Hematopoietic multipotent progenitor cell treated with erythropoietin and hydrocortisone succinate and interleukin-3 and kit ligand, for 6 days (in vitro differentiated cells): ENCODE measurements at regions not wholly inside any gene's neighbourhood (a gene's known extent, or its start where the extent isn't known, plus 50 kb on each side); places are given as distances from the start of the nearest gene placed in this dataset.
"Not testable (repeated sequence)": the region's sequence is repeated elsewhere in the genome, so short reads cannot be mapped to it uniquely, and the experiment has no call there.

Experiments used
- DNase-seq: peaks from one replicate; pipeline ENCODE4 v3.0.0-alpha.2; 2015

DNA sequence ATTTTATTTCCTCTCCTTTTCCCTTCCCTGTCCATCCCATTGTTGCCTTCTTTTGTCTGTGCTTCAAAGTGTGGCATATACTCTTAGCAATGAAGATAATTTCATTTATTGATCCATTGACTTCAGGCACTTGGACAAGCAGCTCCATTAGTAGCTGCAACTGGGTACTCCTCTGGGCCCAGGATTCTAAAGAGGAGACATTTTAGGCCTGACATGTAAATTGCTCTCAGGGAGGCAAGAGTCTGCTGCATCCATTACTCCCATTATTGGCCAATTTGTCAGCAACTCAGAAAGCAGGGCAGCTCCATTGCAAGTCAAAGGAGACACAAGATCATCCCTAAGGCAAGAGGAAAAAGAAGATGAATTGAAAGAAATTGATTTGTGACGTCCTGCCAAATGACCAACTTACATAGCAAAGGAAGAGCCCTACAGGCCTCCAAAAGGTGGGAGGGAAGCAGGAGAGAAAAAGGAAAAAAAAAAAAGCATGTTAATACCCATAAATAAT, 1094.1 kb upstream of the FLRT2 start:
- no peak for DNase-seq

DNA sequence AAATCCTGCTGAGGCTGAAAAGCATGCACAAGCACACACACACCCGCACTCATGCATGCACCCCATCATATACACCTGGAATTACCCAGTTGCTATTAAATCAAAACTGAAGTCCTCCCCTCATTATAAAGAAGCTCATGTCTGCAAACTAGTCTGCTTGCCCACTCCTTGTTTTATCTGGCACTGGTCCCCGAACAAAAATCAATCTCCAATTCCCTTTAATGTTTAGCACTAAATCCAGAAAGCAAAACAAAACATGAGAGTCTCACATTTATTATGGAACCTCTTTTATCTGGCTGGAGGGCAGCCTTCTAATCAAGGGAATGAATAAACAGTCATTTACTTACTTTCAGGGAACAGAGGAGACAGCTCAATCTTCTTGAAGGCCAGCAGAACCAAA, 1093.4 kb upstream of the FLRT2 start:
- DNase-seq: no peak

DNA sequence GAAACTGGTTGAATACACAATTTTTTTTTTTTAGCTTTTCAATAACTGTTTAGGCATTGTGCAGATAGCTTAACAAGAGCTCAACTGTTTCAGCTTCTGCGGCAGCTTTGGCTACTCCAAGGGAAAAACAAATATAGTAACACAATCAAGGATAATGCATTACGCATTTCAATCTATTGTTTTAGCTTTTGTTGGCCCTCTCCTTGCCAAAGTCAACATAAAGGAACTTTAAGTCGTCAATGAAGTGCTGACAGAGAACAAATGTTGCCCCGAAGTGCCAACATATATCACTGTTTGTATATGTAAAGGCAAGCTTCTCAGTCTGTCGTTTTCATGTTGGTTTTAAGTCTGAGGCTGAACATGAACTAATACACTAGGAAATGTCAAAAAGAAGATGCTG, 1087.4 kb upstream of the FLRT2 start:
- no peak for DNase-seq

DNA sequence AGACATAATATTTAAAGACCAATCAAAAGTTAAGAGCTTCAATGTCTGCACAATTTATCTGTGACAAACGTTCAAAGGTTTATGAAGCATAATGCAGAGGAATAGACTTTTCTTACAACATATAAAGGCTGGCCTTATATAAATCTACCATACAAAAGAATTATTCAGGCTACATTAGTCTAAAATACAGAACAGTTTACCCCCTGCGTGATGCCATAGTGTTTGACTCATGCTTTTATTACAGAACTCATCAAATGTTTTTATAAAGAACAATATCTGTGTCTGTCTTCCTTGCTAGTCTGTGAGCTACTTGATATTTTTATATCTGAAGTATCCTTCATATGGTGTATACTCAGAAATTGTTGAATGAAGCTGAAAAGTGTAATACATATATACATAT, 1084.5 kb upstream of the FLRT2 start:
- DNase-seq: no peak

DNA sequence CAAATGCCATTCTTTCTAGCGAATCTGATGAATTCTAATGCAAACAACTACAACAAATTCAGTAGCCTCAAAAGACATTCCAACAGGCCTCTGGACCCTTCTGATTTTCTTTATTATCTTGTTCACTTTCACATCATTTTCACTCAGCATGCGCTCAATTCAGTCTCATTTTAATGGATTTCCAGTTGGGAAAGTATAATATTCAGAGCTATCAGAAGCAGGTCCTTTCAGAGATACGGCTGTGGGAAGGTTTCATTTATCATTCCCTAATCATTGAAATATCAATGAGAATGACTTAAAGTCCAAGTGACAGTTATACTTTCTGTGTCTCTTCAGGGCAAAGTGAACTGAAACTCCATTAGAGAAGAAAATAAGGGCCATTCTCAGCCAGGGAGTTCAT, 1083.7 kb upstream of the FLRT2 start:
- no peak for DNase-seq

DNA sequence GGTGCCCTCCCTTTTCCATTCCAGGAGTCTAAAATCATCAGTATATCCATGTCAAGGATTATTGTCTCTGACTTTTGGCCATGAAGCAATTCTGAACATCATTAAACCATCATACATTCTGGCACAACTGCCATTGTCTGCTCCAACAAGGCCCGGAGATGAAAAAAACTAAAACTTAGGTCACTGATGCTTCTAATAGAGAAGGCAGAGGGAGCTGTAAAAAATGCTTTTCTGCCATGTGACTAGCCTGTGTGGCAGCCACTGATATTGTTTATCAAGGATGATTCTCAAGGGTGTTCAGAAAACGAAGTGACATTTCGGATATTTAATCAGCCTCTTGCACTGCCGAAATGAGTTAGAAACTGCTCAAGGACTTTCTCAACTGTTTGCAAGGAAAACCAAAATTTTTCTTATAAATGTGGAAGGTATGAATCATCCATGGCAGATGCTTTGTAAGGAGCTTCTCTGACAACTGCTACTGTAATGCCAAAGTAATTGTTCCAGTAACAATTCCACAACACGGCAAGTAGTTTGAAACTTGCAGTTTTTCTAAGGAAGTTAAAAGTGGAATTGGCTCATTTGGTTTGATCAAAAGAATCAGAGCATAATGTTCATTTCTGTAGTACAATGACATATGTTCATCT, 1076.5 kb upstream of the FLRT2 start:
- no peak for DNase-seq

DNA sequence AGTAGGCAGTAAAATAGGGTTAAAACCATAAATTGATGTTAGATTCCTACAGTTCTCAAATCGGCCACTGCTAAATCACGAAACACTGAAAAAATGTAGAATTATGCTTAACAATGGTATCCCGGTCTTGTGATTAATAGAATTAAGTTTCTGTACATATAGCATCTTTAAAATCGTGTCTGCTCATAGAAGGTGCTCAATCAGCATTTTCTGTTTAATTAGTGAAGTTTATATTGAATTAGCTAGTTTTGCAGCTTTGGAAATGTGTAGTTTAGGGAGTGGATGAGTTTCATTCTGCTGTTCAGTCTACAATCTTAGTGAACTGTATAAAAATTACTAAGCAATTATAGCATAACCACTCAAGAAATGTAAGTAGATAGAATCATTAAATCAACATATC, 1075.8 kb upstream of the FLRT2 start:
- DNase-seq: no peak

DNA sequence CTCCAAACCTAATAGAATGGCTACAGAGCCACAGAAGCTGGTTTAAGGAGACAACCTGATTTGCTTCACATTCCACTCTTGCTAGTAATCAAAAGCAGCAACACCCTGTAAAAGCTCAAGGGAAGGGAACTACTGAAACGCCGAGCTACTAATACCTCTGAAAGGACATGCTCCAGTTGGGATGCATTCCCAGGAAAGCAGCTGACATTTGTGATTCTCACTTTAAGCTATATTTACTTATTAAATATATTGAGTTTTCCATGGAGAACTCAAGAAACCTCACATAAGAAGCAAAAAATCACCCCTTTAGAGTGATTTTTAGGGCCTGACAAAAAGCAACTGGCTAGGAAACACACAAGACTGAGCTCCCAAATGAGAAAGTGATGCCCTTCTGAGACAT, 1073.0 kb upstream of the FLRT2 start:
- DNase-seq: no peak

DNA sequence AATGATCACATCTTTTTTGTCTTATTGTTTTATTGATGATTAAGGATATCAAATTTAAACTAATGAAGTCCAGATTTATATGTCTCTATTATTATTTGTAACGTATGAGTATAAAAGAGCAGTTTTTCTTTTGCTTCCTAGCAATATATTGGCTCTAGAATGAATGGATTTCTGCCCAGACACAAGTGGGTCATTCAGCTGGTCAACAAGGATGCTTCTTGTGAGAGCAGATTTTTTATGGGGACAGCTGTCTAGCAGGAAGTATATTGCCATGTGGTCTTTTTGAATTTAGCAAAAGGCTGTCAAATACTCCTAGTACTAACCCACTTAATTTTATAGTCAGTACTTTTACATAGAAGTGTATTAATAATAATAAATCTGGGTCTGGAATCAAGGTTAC, 1071.1 kb upstream of the FLRT2 start:
- DNase-seq: no peak

DNA sequence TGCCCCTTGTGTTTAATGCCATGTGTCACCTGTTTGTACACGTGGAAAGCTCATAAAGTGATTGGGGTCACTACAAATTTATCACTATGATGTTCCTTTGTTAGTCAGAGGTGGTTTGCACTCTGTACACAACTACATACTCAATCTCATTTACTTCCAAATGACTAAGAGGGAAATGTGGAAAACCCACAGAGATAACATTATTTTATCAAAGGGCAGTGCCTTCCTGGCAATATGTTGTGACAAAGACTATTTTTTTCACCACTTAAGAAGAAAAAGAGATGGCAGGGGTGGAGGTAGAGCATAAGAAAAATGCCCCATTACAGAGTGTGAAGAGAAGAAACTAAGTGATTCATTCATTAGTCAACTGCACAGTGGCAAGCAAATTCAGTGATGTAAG, 1064.1 kb upstream of the FLRT2 start:
- DNase-seq: no peak

DNA sequence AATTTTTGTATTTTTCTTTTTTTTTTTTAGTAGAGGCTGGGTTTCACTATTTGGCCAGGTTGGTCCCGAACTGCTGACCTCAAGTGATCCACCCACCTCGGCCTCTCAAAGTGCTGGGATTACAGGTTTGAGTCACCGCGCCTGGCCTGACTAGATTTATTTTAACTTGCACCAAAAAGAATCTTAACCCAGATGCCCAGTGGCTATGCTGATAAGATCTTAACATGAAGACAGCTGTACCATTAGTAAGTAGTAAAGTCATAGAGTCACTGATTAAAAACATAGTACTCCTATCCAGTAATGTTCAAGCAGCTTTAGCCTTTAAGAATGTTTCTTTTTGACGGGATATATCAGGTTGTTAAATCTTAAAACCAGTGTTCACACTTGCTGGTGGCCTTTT, 1061.8 kb upstream of the FLRT2 start:
- DNase-seq: no peak

DNA sequence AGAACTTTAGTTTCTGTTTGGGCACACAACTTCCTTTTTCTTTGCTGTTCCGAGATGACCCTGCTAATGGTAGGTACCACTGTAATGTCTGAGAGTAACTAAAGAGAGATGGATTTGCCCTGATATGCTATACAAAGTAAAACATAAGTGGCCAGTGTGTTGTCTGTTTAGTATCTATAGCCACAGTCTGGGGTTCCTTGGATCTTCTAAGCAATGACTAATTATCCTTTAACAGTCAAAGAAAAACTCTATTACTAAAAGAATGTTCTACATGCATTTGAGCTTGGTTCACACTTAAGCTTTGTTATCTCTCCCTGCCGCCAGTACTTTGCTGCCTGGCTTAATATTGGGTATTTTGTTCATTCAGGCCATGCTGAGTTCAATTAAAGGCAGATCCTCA, 1051.9 kb upstream of the FLRT2 start:
- DNase-seq: no peak

DNA sequence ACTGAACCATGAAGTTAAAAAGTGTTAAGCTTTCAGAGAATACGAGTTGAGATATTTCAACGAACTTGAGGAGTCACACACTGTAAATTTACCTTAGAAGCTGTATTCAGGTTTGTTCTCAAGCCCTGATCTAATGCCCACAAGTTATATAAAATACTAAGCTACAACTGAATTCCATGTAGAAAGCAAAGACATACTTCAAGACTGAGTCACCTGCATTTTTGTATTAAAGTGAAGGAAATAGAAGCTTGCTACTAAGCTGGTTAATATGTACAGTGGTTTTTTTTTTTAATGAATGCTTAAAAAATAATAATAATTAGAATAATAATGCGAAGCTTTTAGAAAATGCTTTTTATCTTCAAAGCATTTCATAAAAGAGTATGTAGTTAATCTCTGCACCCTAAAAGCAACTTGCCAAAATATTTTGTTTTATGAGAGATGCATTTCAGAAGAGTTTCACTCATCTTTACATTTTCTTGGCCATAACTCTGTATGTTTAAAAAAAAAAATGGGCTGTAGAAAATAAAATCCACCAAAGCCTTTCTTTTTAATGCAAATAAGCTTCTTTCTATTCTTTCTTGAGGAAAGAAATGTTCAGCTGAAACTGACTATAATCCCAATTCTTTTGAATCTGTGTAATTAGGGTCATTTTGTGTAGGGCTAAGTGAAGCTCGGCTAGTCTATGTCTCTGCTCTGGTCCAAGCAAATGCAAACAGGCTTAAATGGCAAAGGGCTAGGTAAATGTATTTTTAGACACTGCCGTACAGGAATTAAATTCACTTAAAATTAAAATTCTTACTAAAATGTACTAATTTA, 1047.5 kb upstream of the FLRT2 start:
- DNase-seq: no peak

DNA sequence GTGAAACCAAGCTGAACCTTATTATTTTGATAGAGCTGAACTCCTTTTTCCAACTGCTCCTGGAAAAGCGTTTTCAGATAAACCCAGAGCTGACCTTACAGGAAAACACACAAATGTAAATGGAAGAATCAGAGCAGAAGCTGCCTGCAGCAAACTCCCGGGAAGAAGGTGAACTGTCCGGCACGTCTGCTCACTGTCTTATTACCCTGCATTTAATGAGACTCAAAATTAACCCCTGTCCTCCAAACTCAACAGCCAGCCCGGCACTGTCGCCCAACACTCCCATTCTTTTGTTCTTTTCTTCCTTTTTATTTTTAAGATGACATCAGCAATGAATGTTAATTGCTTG, 1046.9 kb upstream of the FLRT2 start:
- DNase-seq: no peak

DNA sequence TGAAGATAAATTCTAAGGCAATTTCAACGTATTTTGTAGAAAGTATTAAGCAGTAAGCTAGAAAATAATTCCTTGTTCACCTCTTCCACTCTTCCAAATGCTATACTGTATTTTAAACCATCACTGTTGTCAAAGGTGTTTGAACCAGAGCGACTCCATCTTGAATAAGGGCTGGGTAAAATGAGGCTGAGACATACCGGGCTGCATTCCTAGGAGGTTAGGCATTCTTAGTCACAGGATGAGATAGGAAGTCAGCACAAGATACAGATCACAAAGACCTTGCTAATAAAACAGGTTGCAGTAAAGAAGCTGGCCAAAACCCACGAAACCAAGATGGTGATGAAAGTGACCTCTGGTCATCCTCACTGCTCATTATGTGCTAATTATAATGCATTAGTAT, 1045.7 kb upstream of the FLRT2 start:
- DNase-seq: not testable (repeated sequence)

DNA sequence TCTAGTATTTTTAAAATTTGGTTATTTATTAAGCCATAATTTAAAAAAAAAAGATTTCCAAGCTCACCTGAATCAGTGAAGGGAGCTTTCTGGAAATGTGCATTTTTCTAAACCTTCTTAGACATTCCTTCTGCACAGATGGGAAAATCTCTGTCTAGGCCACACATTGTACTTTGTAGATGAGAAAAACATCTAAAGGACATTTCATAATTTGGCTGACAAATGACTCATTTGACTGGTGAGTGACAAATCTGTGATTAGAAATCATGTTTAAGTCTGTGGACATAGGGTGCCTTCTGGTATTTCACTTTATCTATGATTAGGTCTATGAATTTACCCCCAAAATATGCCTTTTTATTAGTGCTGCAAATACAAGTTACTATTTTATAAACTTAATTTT, 1044.9 kb upstream of the FLRT2 start:
- DNase-seq: no peak

DNA sequence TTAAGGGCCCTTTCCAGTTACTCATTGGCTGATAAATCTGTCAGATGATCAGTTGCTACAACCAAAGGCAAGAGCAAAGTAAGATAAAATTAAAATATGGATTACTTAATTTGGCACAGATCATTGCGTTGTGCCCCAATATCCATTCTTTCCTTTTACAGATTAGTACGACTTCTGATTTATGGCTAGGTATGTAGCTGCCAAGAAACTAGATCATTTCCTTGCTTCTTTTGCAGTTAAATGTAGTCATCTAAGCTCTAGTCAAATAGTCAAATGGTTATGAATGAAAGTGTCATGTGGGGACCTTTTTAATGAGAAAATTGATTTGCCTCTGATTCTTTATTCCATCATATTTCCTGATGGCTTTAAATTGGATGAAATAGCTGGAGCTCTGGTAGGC, 1039.9 kb upstream of the FLRT2 start:
- no peak for DNase-seq

DNA sequence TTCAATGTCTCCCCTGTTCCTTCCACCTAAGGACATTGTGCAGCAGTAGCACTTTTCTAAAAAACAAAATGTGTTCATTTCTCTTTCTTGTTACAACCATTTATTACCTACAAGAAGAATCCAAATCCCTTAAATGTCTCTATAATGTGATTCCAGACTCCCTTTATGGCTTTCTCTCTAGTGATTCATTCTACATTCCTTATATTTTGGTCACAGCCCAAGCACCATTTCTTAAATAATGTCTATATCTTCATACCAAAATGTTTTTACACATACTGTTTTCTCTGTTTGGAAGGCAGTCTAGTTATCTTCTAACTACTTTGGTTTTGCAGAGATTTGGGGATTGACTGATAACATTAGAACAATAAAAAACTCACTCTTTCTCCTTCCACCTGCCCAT, 1037.3 kb upstream of the FLRT2 start:
- no peak for DNase-seq

DNA sequence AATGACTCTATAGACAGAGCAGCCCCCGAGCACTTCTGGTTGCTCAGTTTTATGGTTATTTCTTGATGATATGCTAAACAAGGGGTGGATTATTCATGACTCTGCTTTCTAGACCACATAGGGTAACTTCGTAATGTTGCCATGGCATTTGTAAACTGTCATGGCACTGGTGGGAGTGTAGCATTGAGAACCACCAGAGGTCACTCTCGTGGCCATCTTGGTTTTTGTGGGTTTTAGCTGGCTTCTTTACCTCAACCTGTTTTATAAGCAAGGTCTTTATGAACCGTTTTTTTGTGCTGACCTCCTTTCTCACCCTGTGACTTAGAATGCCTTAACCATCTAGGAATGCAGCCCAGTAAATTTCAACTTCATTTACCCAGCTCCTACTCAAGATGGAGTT, 1036.2 kb upstream of the FLRT2 start:
- DNase-seq: no peak

DNA sequence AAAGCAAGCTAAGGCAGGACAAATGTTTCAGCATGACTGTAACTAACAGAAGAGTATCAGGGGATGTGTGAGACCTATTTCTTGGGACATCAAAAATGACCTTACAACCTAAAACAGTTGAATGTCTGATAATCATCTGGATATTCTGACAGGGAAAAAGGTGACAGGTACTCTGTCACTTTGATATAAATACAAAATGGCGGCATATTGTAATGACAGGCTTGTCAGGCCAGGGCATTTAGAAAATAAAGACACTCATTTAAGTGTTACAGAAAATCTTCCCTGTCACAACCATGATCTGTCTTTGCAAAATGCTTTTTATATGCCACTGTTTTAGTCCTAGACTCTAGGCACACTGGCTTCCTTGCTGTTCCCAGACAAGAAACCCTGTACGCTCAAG, 1033.3 kb upstream of the FLRT2 start:
- no peak for DNase-seq

DNA sequence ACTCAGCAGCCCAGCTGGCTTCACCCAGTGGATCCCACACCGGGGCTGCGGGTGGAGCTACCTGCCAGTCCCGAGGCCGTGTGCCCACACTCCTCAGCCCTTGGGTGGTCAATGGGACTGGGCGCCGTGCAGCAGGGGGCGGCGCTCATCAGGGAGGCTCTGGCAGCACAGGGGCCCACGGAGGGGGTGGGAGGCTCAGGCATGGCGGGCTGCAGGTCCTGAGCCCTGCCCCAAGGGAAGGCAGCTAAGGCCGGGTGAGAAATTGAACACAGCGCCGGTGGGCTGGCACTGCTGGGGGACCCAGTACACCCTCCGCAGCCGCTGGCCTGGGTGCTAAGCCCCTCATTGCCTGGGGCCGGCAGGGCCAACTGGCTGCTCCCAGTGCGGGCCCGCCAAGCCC, 1017.1 kb upstream of the FLRT2 start:
- DNase-seq: not testable (repeated sequence)

DNA sequence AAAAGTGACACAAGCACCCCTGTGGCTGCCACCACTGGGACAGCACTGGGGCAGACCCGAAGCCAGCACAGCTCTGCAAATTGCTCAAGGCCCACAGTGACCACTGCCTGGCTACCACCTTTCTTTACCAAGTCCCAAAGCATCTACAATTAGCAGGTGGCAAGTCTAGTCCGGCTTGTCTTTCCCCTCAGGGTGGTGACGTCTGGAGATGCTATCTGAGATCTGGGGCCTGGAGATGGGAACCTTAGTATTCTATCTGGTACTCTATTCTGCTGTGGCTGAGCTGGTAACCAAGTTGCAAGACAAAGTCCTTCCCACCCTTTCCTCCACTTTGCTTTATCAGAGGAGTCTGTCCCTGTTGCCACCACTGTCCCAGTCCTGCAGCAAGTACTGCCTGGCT, 1010.1 kb upstream of the FLRT2 start:
- no peak for DNase-seq

DNA sequence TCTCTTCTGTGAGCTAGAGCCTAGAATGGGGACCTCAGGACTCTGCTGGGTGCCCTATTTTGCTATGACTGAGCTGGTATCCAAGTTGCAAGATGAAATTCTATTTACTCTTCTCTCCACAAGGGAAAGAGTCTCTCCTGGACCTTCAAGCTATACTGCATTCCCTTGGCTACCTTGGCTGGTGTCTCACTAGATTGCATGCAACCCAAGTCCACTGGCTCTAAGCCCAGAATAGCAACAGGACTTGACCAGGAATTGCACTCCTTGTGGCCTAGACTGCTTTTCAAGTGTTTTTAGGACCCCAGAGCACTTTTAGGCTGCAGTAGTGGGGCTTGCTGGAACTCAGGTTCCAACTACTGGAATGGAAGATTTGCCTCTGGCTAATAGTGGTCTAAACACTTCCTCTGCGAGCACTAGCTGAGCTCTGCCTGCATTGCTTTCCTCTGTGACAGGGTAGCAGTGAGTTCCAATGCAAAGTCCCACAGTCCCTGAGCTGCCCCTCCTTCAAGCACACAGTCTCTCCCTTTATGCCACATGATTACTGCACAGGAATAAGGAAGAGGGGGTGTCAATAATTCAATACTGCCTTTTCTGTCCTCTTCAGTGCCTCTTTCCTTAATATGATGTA, 1009.1 kb upstream of the FLRT2 start:
- DNase-seq: no peak

DNA sequence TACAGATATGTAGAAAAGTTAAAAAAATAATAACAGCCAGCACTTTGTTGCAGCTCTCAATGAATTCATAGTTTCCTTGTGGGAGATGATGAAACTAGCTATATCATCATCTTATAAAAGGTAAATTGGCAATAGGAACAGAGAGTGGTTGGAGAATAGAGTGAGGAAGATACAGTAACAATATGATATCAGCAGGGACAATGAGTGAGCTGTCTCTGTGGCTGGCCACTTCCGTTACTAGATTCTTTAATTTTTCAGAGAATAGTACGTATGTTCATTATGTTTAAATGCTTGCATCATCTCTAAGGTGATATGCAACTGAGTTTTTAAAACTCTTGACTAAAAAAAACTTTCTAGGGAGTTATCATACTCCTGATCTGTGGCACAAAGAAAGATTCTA, 1006.2 kb upstream of the FLRT2 start:
- DNase-seq: no peak
